CD4-positive, alpha-beta T cell treated with Interleukin-4 for 1 hour (primary cell): ENCODE measurements at regions not wholly inside any gene's neighbourhood (a gene's known extent, or its start where the extent isn't known, plus 50 kb on each side); places are given as distances from the start of the nearest gene placed in this dataset.
"Not testable (repeated sequence)": the region's sequence is repeated elsewhere in the genome, so short reads cannot be mapped to it uniquely, and the experiment has no call there.

Experiments
- DNase-seq, 2 donors: peaks; one replicate each; pipeline ENCODE4 v3.0.0-alpha.2; 2020 to 2022

DNA sequence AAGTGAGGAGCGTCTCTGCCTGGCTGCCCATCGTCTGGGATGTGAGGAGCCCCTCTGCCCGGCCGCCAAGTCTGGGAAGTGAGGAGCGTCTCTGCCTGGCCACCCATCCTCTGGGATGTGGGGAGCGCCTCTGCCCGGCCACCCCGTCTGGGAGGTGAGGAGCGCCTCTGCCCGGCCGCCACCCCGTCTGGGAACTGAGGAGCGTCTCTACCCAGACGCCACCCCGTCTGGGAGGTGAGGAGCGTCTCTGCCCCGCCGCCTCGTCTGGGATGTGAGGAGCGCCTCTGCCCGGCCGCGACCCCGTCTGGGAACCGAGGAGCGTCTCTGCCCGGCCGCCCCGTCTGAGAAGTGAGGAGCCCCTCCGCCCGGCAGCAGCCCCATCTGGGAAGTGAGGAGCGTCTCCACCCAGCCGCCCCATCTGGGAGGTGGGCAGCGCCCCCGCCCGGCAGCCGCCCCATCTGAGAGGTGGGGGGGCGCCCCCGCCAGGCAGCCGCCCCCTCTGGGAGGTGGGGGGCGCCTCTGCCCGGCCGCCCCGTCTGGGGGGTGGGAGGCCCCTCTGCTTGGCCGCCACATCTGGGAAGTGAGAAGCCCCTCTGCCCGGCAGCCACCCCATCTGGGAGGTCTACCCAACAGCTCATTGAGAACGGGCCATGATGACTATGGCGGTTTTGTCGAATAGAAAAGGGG is 228.4 kb downstream of the CAAP1 start:
- not testable (repeated sequence) for DNase-seq

DNA sequence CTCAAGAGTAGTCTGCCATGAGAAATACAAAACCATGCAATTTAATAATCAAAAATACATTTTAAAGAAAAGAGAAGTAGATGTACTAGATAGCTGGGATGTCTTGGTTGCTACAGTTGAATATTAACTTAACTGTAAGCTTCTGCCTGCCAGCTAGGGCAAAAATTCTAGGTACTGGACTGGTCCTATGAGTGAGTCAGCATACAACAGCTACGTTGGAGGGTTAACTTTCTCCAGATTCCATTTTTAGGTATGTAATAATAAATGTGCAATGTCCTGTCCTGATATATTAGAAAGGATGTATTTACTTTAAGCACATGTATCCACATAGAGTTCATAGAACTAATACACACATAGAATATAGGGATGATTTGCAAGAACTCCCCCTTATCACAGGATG is 230.1 kb downstream of the CAAP1 start:
- no peak for DNase-seq

DNA sequence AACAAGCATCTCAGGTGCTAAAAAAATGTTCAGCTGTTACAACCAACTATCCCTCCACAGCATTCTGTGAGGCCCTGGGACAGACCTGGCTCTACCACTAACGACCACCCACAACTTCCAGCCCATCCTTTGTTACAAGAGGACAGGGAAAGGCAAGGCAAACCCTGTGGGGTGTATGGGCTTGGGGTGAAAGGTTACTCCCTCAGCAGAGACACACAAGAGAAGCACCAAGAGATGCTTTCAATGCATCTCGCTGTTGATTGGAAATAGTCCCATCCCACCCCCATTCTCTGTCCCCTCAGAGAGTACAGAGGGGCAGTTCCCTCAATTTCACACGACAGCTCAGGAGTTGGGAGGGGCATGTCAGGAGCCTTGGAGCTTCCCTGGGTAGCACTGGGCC is 234.1 kb downstream of the CAAP1 start:
- no peak for DNase-seq

DNA sequence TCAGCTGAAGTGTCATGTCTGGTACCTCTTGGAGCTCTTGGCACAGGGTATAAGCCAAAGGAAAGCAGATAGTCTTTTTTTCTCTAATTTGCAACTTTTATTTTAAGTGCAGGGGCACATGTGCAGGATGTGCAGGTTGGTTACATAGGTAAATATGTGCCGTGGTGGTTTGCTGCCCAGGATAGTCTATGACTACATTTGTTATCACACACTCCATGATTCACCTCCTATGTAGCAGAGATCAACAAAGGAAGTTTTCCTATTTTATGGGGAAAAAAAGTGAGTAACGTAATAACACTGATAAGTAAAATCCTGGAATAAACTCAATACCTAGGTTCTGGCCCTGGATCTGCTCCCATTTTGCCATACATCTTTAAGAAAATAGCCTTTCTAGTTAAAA is 234.6 kb downstream of the CAAP1 start:
- no peak for DNase-seq

DNA sequence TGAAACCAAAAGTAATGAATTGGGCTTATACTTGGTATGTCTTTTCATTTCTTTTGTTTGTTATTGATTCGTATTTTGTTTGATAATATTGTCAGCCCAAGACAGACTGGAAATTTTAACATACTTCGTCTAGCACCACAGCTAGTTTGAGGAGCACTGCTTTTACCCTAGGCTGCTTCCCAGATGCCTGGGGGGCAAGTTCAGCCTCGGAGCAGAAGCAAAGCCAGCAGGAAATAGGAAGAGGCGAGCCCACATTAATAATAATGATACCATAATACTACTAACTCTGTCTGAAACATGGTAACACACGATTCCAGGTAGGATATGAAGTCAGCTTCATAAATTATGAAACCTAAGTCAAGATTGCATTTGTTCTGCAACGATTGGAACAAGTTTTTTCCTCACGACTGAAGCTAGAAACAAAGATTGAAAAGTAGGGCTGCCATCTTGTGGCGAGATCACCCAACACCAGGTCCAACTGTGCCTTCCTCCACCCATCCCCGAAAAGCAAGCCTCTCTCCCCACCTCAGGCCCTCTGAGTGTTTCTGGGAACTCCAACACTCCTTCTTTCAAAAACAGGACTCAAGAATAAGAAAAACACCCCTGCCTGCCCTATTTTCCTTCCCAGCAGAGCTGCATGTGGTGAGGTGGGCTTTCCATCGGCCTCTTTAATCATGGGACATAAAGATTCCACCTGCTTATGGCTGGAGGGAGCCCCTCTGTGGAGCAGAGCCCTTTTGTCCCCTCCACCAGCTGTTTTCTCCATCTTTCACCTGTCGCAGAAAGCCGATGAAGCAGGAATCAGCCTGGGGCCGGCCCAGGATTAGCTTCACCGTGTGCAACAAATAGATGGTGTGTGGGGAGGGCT is 236.4 kb downstream of the CAAP1 start:
- no peak for DNase-seq

DNA sequence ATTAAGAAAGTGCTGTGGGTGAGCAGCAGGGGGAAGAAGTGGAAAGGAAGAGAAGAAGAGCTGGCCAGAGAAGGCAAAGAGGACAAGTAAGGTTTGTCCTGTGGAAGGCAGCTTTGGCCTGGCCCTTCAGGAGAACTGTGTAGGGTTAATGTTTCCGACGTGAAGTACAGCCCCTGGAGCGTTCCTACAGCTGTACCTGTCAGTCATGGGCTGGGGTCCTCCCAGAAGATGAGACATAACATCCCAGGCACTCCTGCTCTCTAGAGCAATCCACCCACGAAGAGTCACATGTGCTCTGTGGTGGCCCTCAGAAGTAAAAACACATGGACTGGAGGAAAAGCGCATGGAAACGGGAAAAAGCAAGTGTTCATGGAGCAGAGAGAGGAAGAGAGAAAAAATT is 237.4 kb downstream of the CAAP1 start:
- DNase-seq = no peak

DNA sequence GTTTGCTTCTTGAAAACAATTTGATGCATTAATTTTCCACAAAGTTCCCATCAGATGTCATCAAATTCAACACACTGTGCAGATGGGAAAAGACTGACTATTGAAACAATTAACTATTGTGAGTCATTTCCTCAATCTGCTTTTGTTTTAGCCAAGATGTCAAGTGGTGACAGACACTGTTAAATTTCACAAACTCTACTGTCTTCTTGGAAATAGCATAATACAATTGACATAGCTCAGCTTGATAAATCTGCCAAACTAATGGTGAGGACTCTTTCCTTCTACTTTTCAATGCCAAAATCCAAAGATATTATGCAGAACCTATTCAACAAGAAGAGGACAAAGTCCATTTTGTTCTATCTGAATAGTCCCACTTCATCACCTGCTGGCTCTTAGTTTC is 242.3 kb downstream of the CAAP1 start:
- no peak for DNase-seq

DNA sequence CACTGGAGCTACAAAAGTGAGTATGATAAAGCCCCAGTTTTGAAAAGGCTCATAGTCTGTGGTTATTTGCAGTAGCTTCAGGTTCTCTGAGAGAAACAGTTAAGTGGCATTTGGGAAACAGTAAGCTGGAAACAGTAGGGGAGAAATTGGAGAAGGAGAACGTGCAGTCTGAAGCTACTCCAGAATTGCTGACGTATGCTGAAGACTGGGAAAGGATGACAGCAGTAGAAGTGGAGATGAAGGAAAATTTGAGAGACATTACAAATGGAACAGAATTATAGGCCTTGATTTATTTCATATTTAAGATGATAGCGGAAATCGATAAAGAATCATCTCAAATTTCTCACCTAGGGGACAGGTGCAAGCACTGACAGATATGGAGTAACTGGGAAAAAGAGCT is 248.8 kb downstream of the CAAP1 start:
- DNase-seq = no peak

DNA sequence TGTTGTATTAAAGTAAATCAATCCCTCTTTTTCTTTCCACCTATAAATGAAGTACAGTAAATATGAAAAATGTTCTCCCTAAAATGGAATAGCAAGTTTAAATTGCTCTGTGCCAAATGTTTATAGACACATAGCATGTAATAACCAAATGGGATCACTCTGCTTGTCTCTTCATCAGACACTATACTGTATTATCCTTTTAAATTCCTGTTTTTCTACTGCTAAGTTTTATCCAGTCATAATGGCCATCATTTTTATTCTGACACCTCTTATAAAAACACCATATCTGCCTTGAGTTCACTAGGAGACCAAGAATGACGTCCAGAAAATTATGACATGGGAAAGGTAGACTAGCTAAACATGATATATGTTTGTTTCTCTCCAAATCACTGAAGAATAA is 252.8 kb downstream of the CAAP1 start:
- DNase-seq = no peak

DNA sequence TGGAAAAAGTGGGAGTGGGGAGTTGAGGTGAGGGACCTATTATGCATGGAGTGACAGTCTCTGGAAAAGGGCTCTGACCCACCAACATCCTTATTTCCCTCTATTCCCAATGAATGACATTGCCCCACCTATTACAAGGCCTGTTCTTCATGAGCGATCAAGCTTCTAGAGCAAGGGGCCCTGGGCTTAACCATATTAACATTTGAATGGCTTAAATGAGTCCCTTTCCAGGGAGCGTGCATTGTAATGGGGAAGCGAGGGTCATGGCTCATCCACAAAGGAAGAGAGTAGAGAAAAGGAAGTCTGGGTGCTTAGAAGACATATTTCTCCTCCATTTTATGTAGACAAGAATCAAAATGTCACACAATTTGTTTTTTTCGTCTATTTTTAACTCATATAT is 255.5 kb downstream of the CAAP1 start:
- no peak for DNase-seq

DNA sequence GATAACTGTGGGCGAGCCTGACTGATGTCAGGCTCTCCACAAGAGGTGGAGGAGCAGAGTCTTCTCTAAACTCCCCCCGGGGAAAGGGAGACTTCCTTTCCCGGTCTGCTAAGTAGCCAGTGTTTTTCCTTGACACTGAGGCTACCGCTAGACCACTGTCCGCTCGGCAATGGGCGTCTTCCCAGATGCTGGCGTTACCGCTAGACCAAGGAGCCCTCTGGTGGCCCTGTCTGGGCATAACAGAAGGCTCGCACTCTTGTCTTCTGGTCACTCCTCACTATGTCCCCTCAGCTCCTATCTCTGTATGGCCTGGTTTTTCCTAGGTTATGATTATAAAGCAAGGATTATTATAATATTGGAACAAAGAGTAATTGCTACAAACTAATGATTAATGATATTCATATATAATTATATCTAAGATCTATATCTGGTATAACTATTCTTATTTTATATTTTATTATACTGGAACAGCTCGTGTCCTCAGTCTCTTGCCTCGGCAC is 278.7 kb downstream of the CAAP1 start:
- DNase-seq = not testable (repeated sequence)

DNA sequence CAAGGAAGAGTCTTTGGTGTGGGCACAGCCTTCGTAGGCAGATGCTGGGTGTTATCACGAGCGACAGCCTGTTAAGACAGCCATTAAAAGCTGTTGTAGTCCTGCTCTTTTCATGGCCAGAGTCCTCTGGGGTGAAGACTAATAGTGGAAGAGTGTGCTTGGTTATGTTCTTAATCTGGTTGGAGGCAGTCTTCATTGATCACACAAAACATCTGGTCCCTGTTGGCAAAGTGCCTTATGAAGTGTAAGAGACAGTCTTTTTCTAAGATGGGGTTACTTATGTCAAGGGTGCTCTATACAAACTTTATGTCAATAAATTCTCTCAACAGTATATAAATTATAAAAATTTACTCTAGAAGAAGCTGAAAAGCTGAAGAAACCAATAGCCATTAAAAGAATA is 280.4 kb downstream of the CAAP1 start:
- DNase-seq = no peak

DNA sequence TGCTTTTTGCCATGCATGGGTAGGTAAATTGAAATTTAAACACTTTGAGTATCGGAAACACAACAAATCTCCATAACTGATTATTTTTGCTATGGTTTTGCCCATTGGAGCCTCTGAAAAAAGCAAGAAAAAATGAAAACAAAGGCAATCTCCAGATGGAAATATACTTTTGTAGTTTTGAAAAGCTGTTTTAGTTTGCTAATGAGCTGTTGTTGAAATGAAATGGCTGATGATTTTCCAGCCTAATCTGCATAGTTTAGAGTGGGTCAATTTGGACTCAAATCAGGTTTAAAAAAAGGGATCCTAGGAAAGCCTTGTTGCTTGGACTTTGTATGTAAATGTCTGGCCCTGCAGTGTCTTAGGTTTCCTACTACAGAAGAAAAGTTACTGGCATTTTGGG is 285.8 kb downstream of the CAAP1 start:
- no peak for DNase-seq

DNA sequence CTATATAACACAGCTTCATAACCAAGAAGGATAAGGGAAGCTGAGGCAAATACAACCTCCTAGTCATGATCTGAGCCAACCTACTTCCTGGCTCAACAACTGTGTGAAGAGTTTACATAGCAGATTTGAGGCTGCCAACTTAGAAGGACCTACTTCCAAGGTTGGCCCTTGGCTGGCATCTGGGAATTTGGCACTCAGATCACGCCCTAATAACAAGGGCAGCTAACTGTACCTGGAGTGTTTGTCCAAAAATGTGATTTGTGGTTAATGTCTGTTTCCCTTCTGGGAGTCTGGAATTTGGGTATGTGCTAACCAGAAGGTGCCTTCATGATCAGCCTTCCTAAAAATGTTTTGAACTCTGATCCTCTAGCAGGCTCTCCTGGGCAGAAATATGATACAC is 287.2 kb downstream of the CAAP1 start:
- no peak for DNase-seq

DNA sequence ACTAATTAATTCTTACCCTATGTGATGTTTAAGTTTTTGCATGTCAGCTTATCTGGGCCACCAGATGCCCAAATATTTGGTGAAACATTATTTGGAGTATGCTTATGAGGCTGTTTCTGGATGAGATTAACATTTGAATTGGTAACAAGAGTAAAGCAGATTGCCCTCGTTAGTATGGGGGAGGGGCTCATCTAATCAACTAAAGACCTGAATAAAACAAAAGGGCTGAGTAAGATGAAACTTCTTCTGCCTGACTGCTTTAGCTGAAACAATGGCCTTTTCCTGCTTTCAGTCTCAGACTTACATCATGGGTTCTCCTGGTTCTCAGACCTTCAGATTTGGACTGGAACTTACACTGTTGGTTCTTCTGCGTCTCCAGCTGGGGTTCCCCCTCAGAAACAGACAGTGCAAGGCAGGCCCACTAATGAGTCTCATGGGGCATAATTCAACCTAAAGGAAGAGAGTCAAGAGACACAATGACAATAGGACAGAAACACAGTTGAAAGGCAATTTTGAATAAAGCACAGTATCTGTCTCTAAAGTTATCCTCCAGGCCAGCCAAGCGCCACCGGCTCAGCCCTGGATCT is 288.4 kb downstream of the CAAP1 start:
- DNase-seq = no peak

DNA sequence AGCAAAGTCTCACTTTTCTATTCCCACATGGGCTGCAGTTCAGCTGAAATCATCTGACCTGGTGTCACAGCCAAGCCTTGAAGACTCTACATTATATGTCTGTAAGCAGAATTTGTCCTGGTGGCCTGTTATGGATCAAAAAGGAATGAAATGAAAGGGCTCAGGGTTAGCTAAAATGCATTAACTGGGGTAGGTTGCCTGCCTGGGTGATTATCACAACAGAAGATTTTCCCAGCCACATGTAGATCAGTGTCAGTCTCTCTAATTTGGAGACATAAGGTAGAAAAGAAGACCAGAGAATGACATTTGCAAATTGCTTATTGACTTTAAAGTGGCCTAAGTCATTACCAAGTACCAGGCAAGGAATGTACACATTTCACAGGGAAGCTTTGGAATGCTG is 289.0 kb downstream of the CAAP1 start:
- no peak for DNase-seq

DNA sequence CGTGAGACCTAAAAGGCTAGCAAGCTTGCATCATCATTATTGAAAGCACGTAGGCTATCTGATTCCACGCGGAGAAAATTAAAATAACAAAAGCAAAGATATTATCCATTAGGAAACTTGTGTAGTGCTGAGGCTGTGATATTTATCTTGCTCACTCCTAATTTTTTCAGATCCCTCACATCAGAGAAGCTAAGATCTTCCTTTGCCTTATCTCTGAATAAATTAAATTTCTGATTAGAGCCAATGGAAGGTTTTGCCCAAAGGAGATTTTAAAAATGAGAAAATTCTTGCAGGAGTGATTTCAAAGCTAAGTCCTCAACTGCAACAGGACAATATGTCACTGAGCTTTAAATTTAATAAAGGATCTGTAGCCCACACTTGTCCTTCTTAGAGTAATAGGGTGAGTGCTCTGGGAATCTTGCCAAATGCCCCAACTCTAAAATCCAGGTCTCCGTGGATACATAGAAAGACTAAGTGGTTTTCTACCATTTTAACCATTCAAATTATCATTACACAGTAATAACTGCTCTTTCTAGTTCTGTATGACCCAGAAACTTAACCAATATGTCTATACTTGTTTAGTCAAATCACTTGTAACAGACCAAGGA is 295.0 kb downstream of the CAAP1 start:
- DNase-seq = no peak

DNA sequence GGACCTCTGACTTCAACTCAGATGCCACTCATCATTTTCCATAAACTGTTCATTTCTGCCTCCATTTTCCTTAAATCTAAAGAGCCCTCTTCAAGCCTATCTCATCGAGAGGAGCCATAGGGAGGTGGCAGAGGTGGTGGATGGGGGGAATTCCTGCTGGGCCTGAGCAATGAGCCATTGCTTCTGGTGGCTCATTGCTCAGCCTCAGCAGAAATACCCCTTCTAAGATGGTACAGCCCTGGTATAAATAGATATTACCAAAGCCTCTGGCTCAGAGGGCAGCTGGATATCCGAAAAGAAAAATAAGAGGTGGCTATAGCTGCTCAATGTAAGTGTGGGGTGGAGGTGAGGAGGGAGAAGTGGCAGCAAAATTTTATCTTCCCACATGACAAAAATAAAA is 313.5 kb downstream of the CAAP1 start:
- no peak for DNase-seq

DNA sequence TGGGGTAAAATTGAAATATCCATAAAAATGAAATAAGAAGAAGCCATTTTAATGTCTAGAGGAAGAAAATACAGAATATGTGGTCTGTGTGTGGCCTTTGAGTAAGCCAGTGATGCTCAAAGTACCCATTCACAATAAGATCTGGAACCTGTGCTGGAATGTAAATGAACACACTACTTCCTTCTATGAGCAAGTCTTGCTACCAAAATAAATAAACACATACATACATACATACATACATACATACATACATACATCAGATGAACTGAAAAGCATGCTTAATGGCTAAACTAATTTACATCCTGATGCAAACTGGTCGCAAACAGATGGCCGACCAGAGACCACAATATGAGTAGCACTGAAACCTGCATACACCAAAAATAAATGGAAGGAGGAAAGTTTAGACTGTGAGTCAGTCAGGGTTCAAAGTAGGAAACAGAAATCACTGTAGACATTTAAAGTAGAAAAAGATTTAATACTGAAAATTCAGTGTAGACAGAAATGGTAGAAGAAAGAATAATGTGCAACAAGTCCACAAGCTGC is 317.6 kb downstream of the CAAP1 start:
- no peak for DNase-seq

DNA sequence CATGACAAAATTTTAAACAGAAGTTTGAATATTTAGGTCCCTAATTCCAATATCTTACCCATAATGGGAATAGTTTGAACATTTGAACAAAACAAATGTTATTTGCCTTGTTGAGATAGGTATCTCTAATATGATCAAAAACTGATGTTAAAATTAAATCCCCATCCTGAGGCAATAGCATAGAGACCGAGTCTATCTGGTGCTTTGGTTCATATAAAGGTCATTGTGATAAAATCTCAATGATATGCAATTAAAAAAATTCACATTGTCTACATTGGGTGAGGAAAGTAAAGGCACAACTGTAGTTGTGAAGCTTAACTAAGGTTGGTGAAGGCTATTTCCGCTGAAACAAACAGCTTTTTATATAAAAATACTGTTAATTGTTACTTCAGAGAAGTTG is 318.3 kb downstream of the CAAP1 start:
- no peak for DNase-seq

DNA sequence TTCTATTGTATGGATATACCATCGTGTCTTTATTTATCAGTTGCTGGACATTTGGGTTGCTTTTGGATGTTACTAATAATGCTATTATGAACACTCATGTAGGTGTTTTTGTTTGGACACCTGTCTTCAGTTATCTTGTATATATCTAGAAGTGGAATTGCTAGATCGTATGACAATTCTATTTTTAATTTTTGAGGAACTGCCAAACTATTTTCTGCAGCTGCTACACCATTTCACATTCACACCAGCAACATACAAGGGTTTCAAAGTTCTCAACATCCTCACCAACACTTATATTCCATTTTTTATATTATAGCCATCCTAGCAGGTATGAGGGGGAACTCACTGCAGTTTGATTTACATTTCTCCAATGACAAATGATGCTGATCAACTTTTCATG is 324.6 kb downstream of the CAAP1 start:
- no peak for DNase-seq

DNA sequence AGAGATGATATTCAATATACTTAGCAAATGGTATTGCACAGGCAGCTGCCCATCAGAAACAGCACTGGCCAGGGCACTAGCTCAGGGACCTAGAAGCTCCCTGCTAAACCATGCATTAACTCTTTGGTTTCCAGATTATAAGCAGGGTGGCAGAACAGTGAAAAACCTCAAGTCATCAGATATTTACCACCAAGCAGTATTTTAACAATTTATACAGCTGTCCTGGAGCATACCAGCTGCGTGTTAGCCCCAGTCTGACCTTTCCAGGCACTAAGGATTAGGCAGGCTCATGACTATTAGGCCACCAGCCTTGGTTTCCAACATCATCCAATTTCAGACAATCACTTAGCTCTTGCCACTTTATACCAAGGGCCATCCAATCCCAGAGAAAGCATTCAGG is 326.5 kb downstream of the CAAP1 start:
- no peak for DNase-seq

DNA sequence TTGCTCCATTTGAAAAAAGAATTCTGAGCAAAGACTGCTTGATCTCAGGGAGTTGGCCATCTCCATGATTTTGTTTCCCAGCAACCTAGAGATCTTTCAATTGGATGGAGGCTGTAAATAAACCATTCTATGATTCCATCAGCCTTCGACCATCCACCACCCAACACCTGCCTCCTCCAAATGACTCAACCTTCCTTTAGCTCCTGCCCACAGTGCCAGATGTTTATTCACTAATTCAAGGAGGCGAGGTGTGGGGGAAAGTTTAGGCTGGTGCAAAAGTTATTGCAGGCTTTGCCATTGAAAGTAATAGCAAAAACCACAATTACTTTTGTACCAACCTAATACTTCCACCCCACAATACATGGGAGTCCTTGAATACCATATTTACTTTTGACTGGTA is 327.5 kb downstream of the CAAP1 start:
- no peak for DNase-seq
